ENCODE measurements at regions not wholly inside any gene's neighbourhood (a gene's known extent, or its start where the extent isn't known, plus 50 kb on each side); places are given as distances from the start of the nearest gene placed in this dataset.
"Not testable (repeated sequence)": the region's sequence is repeated elsewhere in the genome, so short reads cannot be mapped to it uniquely, and the experiment has no call there.

DNA sequence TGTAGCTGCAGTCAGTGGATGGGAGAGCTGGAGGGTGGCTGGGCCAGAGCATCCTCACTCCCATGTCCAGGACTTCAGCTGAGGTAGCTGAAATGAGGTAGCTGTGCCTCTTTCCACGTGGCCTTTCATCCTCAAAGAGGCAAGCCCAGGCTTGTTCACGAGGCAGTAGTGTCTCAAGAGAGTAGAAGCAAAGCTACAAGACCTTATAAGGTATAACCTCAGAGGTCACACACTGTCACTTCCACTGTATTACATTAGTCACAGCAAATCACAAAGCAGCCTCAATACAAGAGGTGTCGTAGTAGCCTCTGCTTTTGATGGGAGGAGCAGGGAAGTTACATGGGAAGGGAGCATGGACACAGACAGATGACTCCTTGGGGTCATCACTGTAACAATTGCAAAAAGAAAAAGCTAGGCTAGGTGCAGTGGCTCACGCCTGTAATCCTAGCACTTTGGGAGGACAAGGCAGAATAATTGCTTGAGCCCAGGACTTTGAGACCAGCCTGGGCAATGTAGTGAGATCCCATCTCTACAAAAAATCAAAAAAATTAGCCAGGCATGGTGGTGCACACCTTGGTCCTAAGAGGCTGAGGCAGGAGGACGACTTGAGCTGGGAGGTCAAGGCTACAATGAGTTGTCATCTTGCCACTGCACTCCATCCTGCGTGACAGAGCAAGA, 97.5 kb downstream of the SKIDA1 start:
- TF ChIP-seq, protein P1, sequence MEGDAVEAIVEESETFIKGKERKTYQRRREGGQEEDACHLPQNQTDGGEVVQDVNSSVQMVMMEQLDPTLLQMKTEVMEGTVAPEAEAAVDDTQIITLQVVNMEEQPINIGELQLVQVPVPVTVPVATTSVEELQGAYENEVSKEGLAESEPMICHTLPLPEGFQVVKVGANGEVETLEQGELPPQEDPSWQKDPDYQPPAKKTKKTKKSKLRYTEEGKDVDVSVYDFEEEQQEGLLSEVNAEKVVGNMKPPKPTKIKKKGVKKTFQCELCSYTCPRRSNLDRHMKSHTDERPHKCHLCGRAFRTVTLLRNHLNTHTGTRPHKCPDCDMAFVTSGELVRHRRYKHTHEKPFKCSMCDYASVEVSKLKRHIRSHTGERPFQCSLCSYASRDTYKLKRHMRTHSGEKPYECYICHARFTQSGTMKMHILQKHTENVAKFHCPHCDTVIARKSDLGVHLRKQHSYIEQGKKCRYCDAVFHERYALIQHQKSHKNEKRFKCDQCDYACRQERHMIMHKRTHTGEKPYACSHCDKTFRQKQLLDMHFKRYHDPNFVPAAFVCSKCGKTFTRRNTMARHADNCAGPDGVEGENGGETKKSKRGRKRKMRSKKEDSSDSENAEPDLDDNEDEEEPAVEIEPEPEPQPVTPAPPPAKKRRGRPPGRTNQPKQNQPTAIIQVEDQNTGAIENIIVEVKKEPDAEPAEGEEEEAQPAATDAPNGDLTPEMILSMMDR (IDR thresholded peaks at IDR 0.05), result no peak
- Histone ChIP-seq H3K27ac (no peak overlapping the region), H3K36me3 (no peaks in the 10 kb centered on the region), H3K9me3 (peaks cover 4 to 11% of the 10 kb centered on the region in 2 donors), H3K4me1 (no peaks in the 10 kb centered on the region), H3K27me3 (no peaks in the 10 kb centered on the region), H3K4me3 (no peak overlapping the region)
- DNase-seq (ENCODE audit: low spot score), result no peak

DNA sequence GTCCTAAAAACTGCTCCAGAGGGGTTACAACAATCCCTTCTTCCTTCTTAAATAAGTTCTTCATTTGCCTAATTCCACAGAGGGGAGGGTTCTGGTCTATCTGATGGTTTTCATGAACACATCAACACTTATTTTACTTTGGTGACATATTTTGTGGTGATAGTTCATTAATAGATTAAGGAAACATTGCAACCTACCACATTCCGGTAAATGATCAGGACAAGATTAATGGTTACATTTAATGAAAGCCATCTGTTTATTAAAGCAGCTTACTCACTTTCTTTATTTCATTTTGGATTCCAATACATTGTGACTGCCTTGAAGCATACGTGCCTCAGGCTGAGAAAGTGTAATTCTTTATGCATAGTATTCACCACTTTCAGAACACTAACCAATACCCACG, 101.0 kb downstream of the SKIDA1 start:
- H3K36me3 ChIP-seq, result no peaks in the 10 kb centered on the region
- H3K4me1 ChIP-seq, result no peaks in the 10 kb centered on the region
- H3K27me3 ChIP-seq, result no peaks in the 10 kb centered on the region
- no peak for DNase-seq (ENCODE audit: low spot score)
- no peak overlapping the region for H3K4me3 ChIP-seq
- H3K27ac ChIP-seq, result no peak overlapping the region
- H3K9me3 ChIP-seq, result peaks cover 4 to 11% of the 10 kb centered on the region in 2 donors
- TF ChIP-seq, protein P1 (IDR thresholded peaks at IDR 0.05), result no peak

DNA sequence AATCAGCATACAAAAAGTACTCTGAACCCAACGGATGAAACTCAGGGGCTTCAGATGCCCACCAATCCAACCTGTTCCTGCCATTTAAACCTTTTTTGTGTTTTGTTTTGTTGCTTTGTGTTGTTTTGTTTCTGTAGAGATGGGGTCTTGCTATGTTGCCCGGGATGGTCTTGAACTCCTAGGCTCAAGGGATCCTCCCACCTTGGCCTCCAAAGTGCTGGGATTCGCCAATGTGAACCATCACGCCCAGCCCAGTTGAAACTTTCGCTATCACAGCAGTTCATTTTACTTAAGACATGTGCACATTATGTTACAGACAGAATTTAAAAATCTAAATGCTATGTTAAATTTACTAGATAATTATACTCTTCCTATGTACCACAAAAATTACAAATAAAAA, 101.6 kb downstream of the SKIDA1 start:
- DNase-seq (ENCODE audit: low spot score), result no peak
- Histone ChIP-seq H3K4me1 (no peaks in the 10 kb centered on the region), H3K27me3 (no peaks in the 10 kb centered on the region), H3K27ac (no peak overlapping the region), H3K36me3 (no peaks in the 10 kb centered on the region), H3K9me3 (peaks cover 4 to 11% of the 10 kb centered on the region in 2 donors), H3K4me3 (no peak overlapping the region)
- TF ChIP-seq, protein P1 (IDR thresholded peaks at IDR 0.05), result no peak

DNA sequence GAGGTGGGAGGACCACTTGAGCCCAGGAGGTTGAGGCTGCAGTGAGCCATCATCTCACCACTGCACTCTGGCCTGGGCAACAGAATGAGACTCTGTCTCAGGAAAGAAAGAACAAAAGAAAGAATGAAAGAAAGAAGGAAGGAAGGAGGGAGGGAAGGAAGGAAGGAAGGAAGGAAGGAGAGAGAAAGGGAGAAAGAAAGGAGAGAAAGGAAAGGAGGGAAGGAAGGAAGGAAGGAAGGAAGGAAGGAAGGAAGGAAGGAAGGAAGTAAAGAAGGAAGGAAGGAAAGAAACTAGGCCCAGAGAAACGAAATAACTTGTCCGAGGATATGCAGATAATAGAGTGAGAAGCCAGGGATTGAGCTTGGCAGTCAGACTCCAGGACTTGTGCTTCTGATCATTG, 102.1 kb downstream of the SKIDA1 start:
- H3K27me3 ChIP-seq, result no peaks in the 10 kb centered on the region
- TF ChIP-seq, protein P1 (IDR thresholded peaks at IDR 0.05), result no peak

DNA sequence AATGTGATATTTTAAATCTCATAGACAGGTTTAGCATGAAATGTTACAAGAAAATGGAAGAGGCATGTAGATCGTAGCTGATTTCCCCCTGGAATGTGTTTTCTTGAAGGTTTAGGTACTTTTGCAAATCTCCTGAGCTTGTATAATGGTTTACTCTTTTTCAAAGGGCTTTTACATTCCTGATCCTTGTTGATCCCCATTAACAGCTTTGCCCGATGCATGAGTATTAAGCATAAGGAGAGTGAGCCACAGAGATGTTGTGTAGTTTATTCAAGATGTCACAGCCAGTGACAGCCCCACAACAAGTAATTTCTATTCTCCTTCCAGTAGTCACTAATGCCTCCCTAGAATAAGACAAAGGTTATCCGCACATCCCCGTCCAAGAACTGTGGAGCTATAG, 103.7 kb downstream of the SKIDA1 start:
- Histone ChIP-seq H3K4me3 (no peak overlapping the region), H3K9me3 (peaks cover 3 to 8% of the 10 kb centered on the region in 2 donors), H3K4me1 (no peaks in the 10 kb centered on the region), H3K27ac (no peak overlapping the region), H3K36me3 (no peaks in the 10 kb centered on the region), H3K27me3 (no peaks in the 10 kb centered on the region)
- DNase-seq (ENCODE audit: low spot score), result no peak
- TF ChIP-seq, protein P1 (IDR thresholded peaks at IDR 0.05), result no peak

More for the DNA sequence above, 102.1 kb downstream of the SKIDA1 start:
- Histone ChIP-seq H3K4me1 (no peaks in the 10 kb centered on the region), H3K9me3 (peaks cover 4 to 11% of the 10 kb centered on the region in 2 donors), H3K27ac (no peak overlapping the region), H3K36me3 (no peaks in the 10 kb centered on the region), H3K4me3 (no peak overlapping the region)
- no peak for DNase-seq (ENCODE audit: low spot score)

DNA sequence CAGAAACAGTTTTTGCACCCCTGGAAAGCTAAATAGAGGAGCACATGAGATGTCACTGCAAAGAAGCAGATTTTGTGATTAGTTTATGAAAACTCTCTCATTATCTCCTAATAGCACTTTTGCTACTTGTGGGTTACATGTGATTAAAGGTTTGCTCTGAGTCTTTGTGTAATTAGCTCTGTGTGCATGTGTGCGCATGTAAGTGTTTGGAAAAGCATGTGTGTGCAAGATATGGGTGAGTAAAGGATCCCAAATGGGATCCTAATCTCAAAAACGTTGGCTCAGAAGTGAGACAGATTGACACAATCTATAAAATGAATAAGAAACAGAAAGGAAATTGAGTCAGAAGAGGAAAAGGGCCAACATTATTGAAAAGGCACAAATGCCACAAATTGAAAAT, 104.5 kb downstream of the SKIDA1 start:
- no peaks in the 10 kb centered on the region for H3K4me1 ChIP-seq
- no peak overlapping the region for H3K4me3 ChIP-seq
- no peaks in the 10 kb centered on the region for H3K36me3 ChIP-seq
- TF ChIP-seq, protein P1 (IDR thresholded peaks at IDR 0.05), result no peak
- H3K27me3 ChIP-seq, result no peaks in the 10 kb centered on the region
- no peak overlapping the region for H3K27ac ChIP-seq
- H3K9me3 ChIP-seq, result peaks cover 0 to under 1% of the 10 kb centered on the region in 2 donors
- DNase-seq (ENCODE audit: low spot score), result no peak

DNA sequence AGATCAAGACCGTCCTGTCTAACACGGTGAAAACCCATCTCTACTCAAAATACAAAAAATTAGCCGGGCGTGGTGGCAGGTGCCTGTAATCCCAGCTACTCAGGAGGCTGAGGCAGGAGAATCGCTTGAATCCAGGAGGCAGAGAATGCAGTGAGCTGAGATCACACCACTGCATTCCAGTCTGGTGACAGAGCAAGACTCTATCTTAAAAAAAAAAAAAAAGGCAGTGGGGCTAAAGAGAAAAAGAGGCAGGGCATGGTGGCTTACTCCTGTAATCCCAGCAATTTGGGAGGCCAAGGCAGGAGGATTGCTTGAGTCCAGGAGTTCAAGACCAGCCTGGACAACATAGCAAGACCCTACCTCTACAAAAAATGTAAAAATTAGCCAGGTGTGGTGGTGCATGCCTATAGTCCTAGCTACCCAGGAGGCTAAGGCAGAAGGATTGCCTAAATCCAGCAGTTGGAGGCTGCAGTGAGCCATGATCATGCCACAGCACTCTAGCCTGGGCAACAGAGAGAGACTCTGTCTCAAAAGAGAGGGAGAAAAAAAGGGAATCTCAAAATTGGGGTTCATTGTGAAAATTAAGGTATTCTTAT, 106.4 kb downstream of the SKIDA1 start:
- DNase-seq (ENCODE audit: low spot score); H3K4me1 ChIP-seq; H3K9me3 ChIP-seq; H3K27me3 ChIP-seq; H3K27ac ChIP-seq; H3K4me3 ChIP-seq; H3K36me3 ChIP-seq: not testable (repeated sequence)

Measured in right atrium auricular region (tissue), 2 donors.